DND-41 (cell line): ENCODE measurements at regions not wholly inside any gene's neighbourhood (a gene's known extent, or its start where the extent isn't known, plus 50 kb on each side); places are given as distances from the start of the nearest gene placed in this dataset.

Experiments used
- CTCF ChIP-seq: IDR thresholded peaks from 2 replicates; pipeline ENCODE4 v1.5.1; 2012; ENCODE audit warnings: borderline replicate concordance, low read length, moderate library complexity, mild to moderate bottlenecking; ENCODE audit not compliant: poor library complexity, severe bottlenecking; ENCODE audit errors: extremely low read depth
- EZH2 ChIP-seq: IDR thresholded peaks from 3 replicates; pipeline ENCODE4 v1.6.1; 2012; ENCODE audit warnings: borderline replicate concordance, low read depth, mild to moderate bottlenecking, moderate library complexity, low read length, inconsistent platforms; ENCODE audit not compliant: severe bottlenecking

GRCh38 chr6:85287654-85288053, 162.2 kb upstream of the NT5E start:
- no peak for TF ChIP-seq CTCF
- no peak for TF ChIP-seq EZH2
